ENCODE measurements at regions not wholly inside any gene's neighbourhood (a gene's known extent, or its start where the extent isn't known, plus 50 kb on each side); places are given as distances from the start of the nearest gene placed in this dataset.

- no peak for DNase-seq (ENCODE audit: extremely low read depth in 1 of 2, low read depth in 1 of 2)
These were observed 291.5 kb downstream of the ZNF516 start for GRCh38 chr18:76203552-76203951.

- no peak for DNase-seq (ENCODE audit: extremely low read depth in 1 of 2, low read depth in 1 of 2)
These were observed 292.7 kb downstream of the ZNF516 start for GRCh38 chr18:76202322-76202721.

- no peak for DNase-seq (ENCODE audit: extremely low read depth in 1 of 2, low read depth in 1 of 2)
These were observed 299.4 kb downstream of the ZNF516 start for GRCh38 chr18:76195601-76196000.

- DNase-seq (ENCODE audit: extremely low read depth in 1 of 2, low read depth in 1 of 2), result no peak
These were observed 306.9 kb downstream of the ZNF516 start for GRCh38 chr18:76188097-76188496.

- DNase-seq (ENCODE audit: extremely low read depth in 1 of 2, low read depth in 1 of 2), result no peak
These were observed 315.8 kb downstream of the ZNF516 start for GRCh38 chr18:76179257-76179656.

GRCh38 chr18:76177160-76177559 lies 317.9 kb downstream of the ZNF516 start:
- no peak for DNase-seq (ENCODE audit: extremely low read depth in 1 of 2, low read depth in 1 of 2)

- no peak for DNase-seq (ENCODE audit: extremely low read depth in 1 of 2, low read depth in 1 of 2)
These were observed 320.6 kb downstream of the ZNF516 start for GRCh38 chr18:76174451-76174850.

- DNase-seq (ENCODE audit: extremely low read depth in 1 of 2, low read depth in 1 of 2), result no peak
These were observed 325.3 kb downstream of the ZNF516 start for GRCh38 chr18:76169733-76170132.

- DNase-seq (ENCODE audit: extremely low read depth in 1 of 2, low read depth in 1 of 2), result no peak
These were observed 327.0 kb downstream of the ZNF516 start for GRCh38 chr18:76167845-76168621.

- no peak for DNase-seq (ENCODE audit: extremely low read depth in 1 of 2, low read depth in 1 of 2)
These were observed 327.6 kb downstream of the ZNF516 start for GRCh38 chr18:76167410-76167809.

GRCh38 chr18:76162886-76163285 lies 332.2 kb downstream of the ZNF516 start:
- DNase-seq (ENCODE audit: extremely low read depth in 1 of 2, low read depth in 1 of 2), result no peak

GRCh38 chr18:76161983-76162382 lies 333.1 kb downstream of the ZNF516 start:
- DNase-seq (ENCODE audit: extremely low read depth in 1 of 2, low read depth in 1 of 2), result no peak

- no peak for DNase-seq (ENCODE audit: extremely low read depth in 1 of 2, low read depth in 1 of 2)
These were observed 341.4 kb downstream of the ZNF516 start for GRCh38 chr18:76153691-76154090.

GRCh38 chr18:76149734-76150133 lies 345.3 kb downstream of the ZNF516 start:
- no peak for DNase-seq (ENCODE audit: extremely low read depth in 1 of 2, low read depth in 1 of 2)

GRCh38 chr18:76149284-76149683 lies 345.8 kb downstream of the ZNF516 start:
- DNase-seq (ENCODE audit: extremely low read depth in 1 of 2, low read depth in 1 of 2), result no peak

- no peak for DNase-seq (ENCODE audit: extremely low read depth in 1 of 2, low read depth in 1 of 2)
These were observed 349.3 kb downstream of the ZNF516 start for GRCh38 chr18:76145521-76146376.

- DNase-seq (ENCODE audit: extremely low read depth in 1 of 2, low read depth in 1 of 2), result no peak
These were observed 350.2 kb downstream of the ZNF516 start for GRCh38 chr18:76144844-76145243.

- no peak for DNase-seq (ENCODE audit: extremely low read depth in 1 of 2, low read depth in 1 of 2)
These were observed 352.4 kb downstream of the ZNF516 start for GRCh38 chr18:76142611-76143010.

- no peak for DNase-seq (ENCODE audit: extremely low read depth in 1 of 2, low read depth in 1 of 2)
These were observed 355.2 kb downstream of the ZNF516 start for GRCh38 chr18:76139844-76140243.

- DNase-seq (ENCODE audit: extremely low read depth in 1 of 2, low read depth in 1 of 2), result no peak
These were observed 357.8 kb downstream of the ZNF516 start for GRCh38 chr18:76137216-76137615.

- no peak for DNase-seq (ENCODE audit: extremely low read depth in 1 of 2, low read depth in 1 of 2)
These were observed 358.3 kb downstream of the ZNF516 start for GRCh38 chr18:76136701-76137100.

GRCh38 chr18:76134628-76135027 lies 360.4 kb downstream of the ZNF516 start:
- peak in 1 of 2 donors; percentile 2 for DNase-seq (ENCODE audit: extremely low read depth in 1 of 2, low read depth in 1 of 2)

Data from stimulated activated CD8-positive, alpha-beta memory T cell treated with anti-CD3 and anti-CD28 coated beads, Interleukin-7, amount 100 ng/mL, for 48 hours (primary cell).